HCT116 (cell line): ENCODE measurements at regions not wholly inside any gene's neighbourhood (a gene's known extent, or its start where the extent isn't known, plus 50 kb on each side); places are given as distances from the start of the nearest gene placed in this dataset.

Experiments
- ATAC-seq: fragments of 200-7000 bp; cut with Tn5 transposase; 2 replicates; pipeline ENCODE4 v1.9.1; 2020; ENCODE audit warnings: mild to moderate bottlenecking, moderate library complexity
- BruUV-seq: library from RNA; stranded (reverse); fragments of 400-500 nt; replicated peaks from 2 replicates; lab custom pipeline; 2021; lab: Mats Ljungman, UMichigan
- CTCF ChIA-PET: fragments of 300-600 bp; sonication (Branson Sonifier 250); formaldehyde crosslinking; loops from one replicate; lab custom pipeline; 2021; ENCODE audit warnings: antibody characterized with exemption; lab: Charles Lee
- POLR2A ChIA-PET: fragments of 300-600, 350-600 bp; sonication (Branson Sonifier 250); formaldehyde crosslinking; loops from one replicate; lab custom pipeline; 2021; ENCODE audit warnings: antibody characterized with exemption; lab: Charles Lee
- RAD21 ChIA-PET, 2 experiments: fragments of 300-600 bp; sonication (Branson Sonifier 250); formaldehyde crosslinking; loops; one replicate each; lab custom pipeline; 2023; ENCODE audit warnings: low total read pairs in 2 of 2; ENCODE audit not compliant: uncharacterized antibody in 2 of 2, unreplicated experiment in 2 of 2, low non-redundant PET in 1 of 2; lab: Charles Lee
- DNase-seq: peaks from one replicate; pipeline ENCODE4 v3.0.0-alpha.2; 2010; ENCODE audit warnings: low read depth, low spot score
- H2AFZ ChIP-seq: fragments of 200-600 bp; shearing (Covaris generic), sonication (generic); 2 replicates; pipeline ENCODE4 v1.6.1; 2017; ENCODE audit warnings: low read depth, mixed run types, mixed read lengths, antibody characterized with exemption, low read length; ENCODE audit not compliant: poor library complexity, severe bottlenecking
- H3K27ac ChIP-seq: 2 replicates; pipeline ENCODE4 v1.5.1; 2012; ENCODE audit warnings: low read depth, low read length
- H3K27me3 ChIP-seq: fragments of 200-600 bp; sonication (generic); 2 replicates; pipeline ENCODE4 v1.6.1; 2016; ENCODE audit warnings: mixed run types, low read length, mixed read lengths; ENCODE audit not compliant: insufficient read depth
- H3K36me3 ChIP-seq, 2 experiments: fragments of 200-500 bp in 1 of 2; fragments of 200-600 bp in 1 of 2; sonication (Bioruptor generic) in 1 of 2; sonication (generic) in 1 of 2; 2 replicates each; pipeline versions ENCODE4 v1.5.1 to v1.6.1; 2014 to 2016; ENCODE audit warnings: low read length in 2 of 2, inconsistent platforms in 1 of 2, mixed read lengths in 1 of 2, mixed run types in 1 of 2; ENCODE audit not compliant: insufficient read depth in 2 of 2, control insufficient read depth in 1 of 2
- H3K4me1 ChIP-seq, 2 experiments: fragments of 200-600 bp in 1 of 2; sonication (generic) in 1 of 2; 2 replicates each; pipeline versions ENCODE4 v1.5.1 to v1.6.1; 2012 to 2017; ENCODE audit warnings: low read length in 2 of 2, inconsistent platforms in 1 of 2, mild to moderate bottlenecking in 1 of 2, mixed read lengths in 1 of 2, mixed run types in 1 of 2, moderate library complexity in 1 of 2; ENCODE audit not compliant: insufficient read depth in 2 of 2, control insufficient read depth in 1 of 2
- H3K4me2 ChIP-seq: fragments of 200-600 bp; sonication (generic); 2 replicates; pipeline ENCODE4 v1.6.1; 2017; ENCODE audit warnings: mixed run types, low read length, mixed read lengths
- H3K4me3 ChIP-seq, 2 experiments: fragments of 200-600 bp in 1 of 2; sonication (generic) in 1 of 2; replicated peaks in 1 of 2; 2 replicates each; pipeline ENCODE4 v1.5.1; 2011 to 2016; ENCODE audit warnings: low read length in 2 of 2, control low read depth in 1 of 2, low read depth in 1 of 2, mild to moderate bottlenecking in 1 of 2, mixed read lengths in 1 of 2, mixed run types in 1 of 2
- H3K79me2 ChIP-seq: fragments of 200-600 bp; sonication (generic); 2 replicates; pipeline ENCODE4 v1.6.1; 2017; ENCODE audit warnings: mild to moderate bottlenecking, mixed run types, low read length, moderate library complexity, mixed read lengths; ENCODE audit not compliant: insufficient read depth
- H3K9ac ChIP-seq: fragments of 200-600 bp; sonication (generic); 2 replicates; pipeline ENCODE4 v1.6.1; 2016; ENCODE audit warnings: low read length, mixed read lengths
- H3K9me2 ChIP-seq: fragments of 200-600 bp; sonication (generic), shearing (Covaris generic); 2 replicates; pipeline ENCODE4 v1.6.1; 2017; ENCODE audit warnings: mixed run types, mild to moderate bottlenecking, moderate library complexity; ENCODE audit not compliant: insufficient read depth
- H3K9me3 ChIP-seq, 2 experiments: fragments of 200-500 bp in 1 of 2; fragments of 200-600 bp in 1 of 2; sonication (Bioruptor generic) in 1 of 2; sonication (generic) in 1 of 2; 2 replicates each; pipeline ENCODE4 v1.6.1; 2014 to 2017; ENCODE audit warnings: low read length in 2 of 2, mixed read lengths in 2 of 2, inconsistent platforms in 1 of 2, low read depth in 1 of 2, mild to moderate bottlenecking in 1 of 2, mixed run types in 1 of 2, moderate library complexity in 1 of 2; ENCODE audit not compliant: control insufficient read depth in 1 of 2, insufficient read depth in 1 of 2
- H4K20me1 ChIP-seq: fragments of 200-600 bp; sonication (generic), shearing (Covaris generic); 2 replicates; pipeline ENCODE4 v1.6.1; 2017; ENCODE audit warnings: mixed run types, mild to moderate bottlenecking, moderate library complexity; ENCODE audit not compliant: insufficient read depth
- CBX3 ChIP-seq: IDR thresholded peaks from 2 replicates; pipeline ENCODE4 v1.6.1; 2012; ENCODE audit warnings: low read depth
- CEBPB ChIP-seq: IDR thresholded peaks from 2 replicates; pipeline ENCODE4 v1.6.1; 2012; ENCODE audit warnings: low read depth
- EZH2 ChIP-seq: fragments of 200-600 bp; sonication (generic); IDR thresholded peaks from 2 replicates; pipeline ENCODE4 v1.6.1; 2017; ENCODE audit warnings: antibody characterized with exemption, mixed run types
- EZH2phosphoT487 ChIP-seq: fragments of 200-600 bp; IDR thresholded peaks from 2 replicates; pipeline ENCODE4 v1.6.1; 2018; ENCODE audit warnings: antibody characterized with exemption, borderline replicate concordance
- FOSL1 ChIP-seq: IDR thresholded peaks from 2 replicates; pipeline ENCODE4 v1.6.1; 2012; ENCODE audit warnings: low read depth
- POLR2A ChIP-seq: IDR thresholded peaks from 2 replicates; pipeline ENCODE4 v1.7.0; 2011; ENCODE audit warnings: borderline replicate concordance; ENCODE audit not compliant: insufficient read depth, insufficient read length; ENCODE audit errors: extremely low read depth
- POLR2AphosphoS5 ChIP-seq: IDR thresholded peaks from 2 replicates; pipeline ENCODE4 v1.6.1; 2011; ENCODE audit warnings: mild to moderate bottlenecking, low read depth, low read length, moderate library complexity
- RAD21 ChIP-seq: IDR thresholded peaks from 2 replicates; pipeline ENCODE4 v1.6.1; 2012; ENCODE audit warnings: low read depth, mild to moderate bottlenecking
- SIN3A ChIP-seq: IDR thresholded peaks from 2 replicates; pipeline ENCODE4 v1.6.1; 2012; ENCODE audit warnings: low read depth
- SP1 ChIP-seq: IDR thresholded peaks from 2 replicates; pipeline ENCODE4 v1.6.1; 2012; ENCODE audit warnings: low read depth
- TCF7L2 ChIP-seq: IDR thresholded peaks from 2 replicates; pipeline ENCODE4 v1.7.0; 2011; ENCODE audit warnings: borderline replicate concordance, inconsistent platforms; ENCODE audit not compliant: insufficient read depth, insufficient read length; ENCODE audit errors: extremely low read depth
- YY1 ChIP-seq: IDR thresholded peaks from 2 replicates; pipeline ENCODE4 v1.6.1; 2011; ENCODE audit warnings: low read length, low read depth, moderate library complexity, mild to moderate bottlenecking; ENCODE audit not compliant: insufficient replicate concordance; ENCODE audit errors: extremely low read depth
- ZFX ChIP-seq: fragments of 450-650 bp; IDR thresholded peaks from 2 replicates; pipeline ENCODE4 v1.6.1; 2017
- ZNF274 ChIP-seq: fragments of 200-500 bp; sonication (Bioruptor generic); IDR thresholded peaks from 2 replicates; pipeline ENCODE4 v1.6.1; 2014; ENCODE audit warnings: mild to moderate bottlenecking, low read depth, low read length, inconsistent platforms
- intact Hi-C: fragments of 100-400 bp; cut with micrococcal nuclease; formaldehyde crosslinking; loops from 2 replicates; pipeline ENCODE4 v1.10.0; 2022
- TF ChIP-seq, protein P1 (sequence below): IDR thresholded peaks from 2 replicates; pipeline ENCODE4 v1.6.1; 2012
- TF ChIP-seq, protein P2 (sequence below), 3 experiments: fragments of 200-600 bp in 1 of 3; sonication (generic) in 1 of 3; IDR thresholded peaks in 2 of 3; conservative IDR thresholded peaks in 1 of 3; 2 replicates each; pipeline ENCODE4 v1.5.1; 2012 to 2017; ENCODE audit warnings: low read depth in 2 of 3, low read length in 2 of 3, antibody characterized with exemption in 1 of 3, borderline replicate concordance in 1 of 3, control low read depth in 1 of 3, mild to moderate bottlenecking in 1 of 3, mixed read lengths in 1 of 3, mixed run types in 1 of 3, moderate library complexity in 1 of 3; ENCODE audit not compliant: insufficient read depth in 1 of 3

DNA sequence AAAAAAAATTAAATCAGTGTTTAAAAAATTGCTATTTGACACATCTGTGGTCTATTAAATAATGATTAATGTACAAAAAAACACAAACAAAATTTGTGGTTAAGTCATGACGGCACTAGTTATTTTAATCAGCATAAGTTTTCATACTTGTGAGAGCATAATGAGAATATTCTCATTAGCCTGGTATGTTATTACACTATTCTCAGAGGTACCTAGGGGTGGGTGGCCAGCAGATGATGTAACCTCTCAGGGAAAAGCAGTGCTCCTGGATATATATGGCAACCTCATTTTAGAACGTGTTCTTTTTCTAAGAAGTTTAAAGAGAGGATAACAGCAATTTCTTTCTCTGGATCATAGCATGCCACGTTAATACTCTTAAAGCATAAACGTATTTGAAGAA, 109.2 kb downstream of the GJA1 start:
- TF ChIP-seq, protein P1, sequence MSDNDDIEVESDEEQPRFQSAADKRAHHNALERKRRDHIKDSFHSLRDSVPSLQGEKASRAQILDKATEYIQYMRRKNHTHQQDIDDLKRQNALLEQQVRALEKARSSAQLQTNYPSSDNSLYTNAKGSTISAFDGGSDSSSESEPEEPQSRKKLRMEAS = no peak
- TF ChIP-seq EZH2phosphoT487 = no peak
- TF ChIP-seq TCF7L2 = no peak
- no peak for TF ChIP-seq POLR2A
- no peak for TF ChIP-seq RAD21
- no peak for TF ChIP-seq FOSL1
- no peak for TF ChIP-seq YY1
- TF ChIP-seq ZNF274 = no peak
- TF ChIP-seq SP1 = no peak
- no peak for TF ChIP-seq CEBPB
- no peak for TF ChIP-seq EZH2
- no peak for TF ChIP-seq ZFX
- no peak for TF ChIP-seq POLR2AphosphoS5
- no peak for TF ChIP-seq CBX3
- no peak for TF ChIP-seq SIN3A
- TF ChIP-seq, protein P2, sequence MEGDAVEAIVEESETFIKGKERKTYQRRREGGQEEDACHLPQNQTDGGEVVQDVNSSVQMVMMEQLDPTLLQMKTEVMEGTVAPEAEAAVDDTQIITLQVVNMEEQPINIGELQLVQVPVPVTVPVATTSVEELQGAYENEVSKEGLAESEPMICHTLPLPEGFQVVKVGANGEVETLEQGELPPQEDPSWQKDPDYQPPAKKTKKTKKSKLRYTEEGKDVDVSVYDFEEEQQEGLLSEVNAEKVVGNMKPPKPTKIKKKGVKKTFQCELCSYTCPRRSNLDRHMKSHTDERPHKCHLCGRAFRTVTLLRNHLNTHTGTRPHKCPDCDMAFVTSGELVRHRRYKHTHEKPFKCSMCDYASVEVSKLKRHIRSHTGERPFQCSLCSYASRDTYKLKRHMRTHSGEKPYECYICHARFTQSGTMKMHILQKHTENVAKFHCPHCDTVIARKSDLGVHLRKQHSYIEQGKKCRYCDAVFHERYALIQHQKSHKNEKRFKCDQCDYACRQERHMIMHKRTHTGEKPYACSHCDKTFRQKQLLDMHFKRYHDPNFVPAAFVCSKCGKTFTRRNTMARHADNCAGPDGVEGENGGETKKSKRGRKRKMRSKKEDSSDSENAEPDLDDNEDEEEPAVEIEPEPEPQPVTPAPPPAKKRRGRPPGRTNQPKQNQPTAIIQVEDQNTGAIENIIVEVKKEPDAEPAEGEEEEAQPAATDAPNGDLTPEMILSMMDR (IDR thresholded peaks at IDR 0.05 in 2 of 3, conservative IDR thresholded peaks at IDR 0.05 in 1 of 3; ENCODE audit: borderline replicate concordance in 1 of 3, insufficient read depth in 1 of 3, low read depth in 2 of 3, low read length in 2 of 3) = no peak
- TF ChIP-seq, all 23 proteins: peak for 0
- Histone ChIP-seq H3K4me1 (no peaks in the 10 kb centered on the region), H3K4me2 (no peak overlapping the region), H4K20me1 (no peaks in the 10 kb centered on the region), H3K27me3 (no peaks in the 10 kb centered on the region), H3K9ac (no peak overlapping the region), H3K9me3 (no peaks in the 10 kb centered on the region), H2AFZ (no peak overlapping the region), H3K79me2 (no peaks in the 10 kb centered on the region), H3K27ac (no peak overlapping the region), H3K4me3 (no peak overlapping the region), H3K36me3 (no peaks in the 10 kb centered on the region), H3K9me2 (no peaks in the 10 kb centered on the region)
- CTCF ChIA-PET = no interaction called here
- RAD21 ChIA-PET = no interaction called here
- DNase-seq = no peak
- POLR2A ChIA-PET = no interaction called here
- ATAC-seq = no peak
- BruUV-seq = no TSS peak
- intact Hi-C loops = no loop called here
